GM12878 (cell line): ENCODE measurements at regions not wholly inside any gene's neighbourhood (a gene's known extent, or its start where the extent isn't known, plus 50 kb on each side); places are given as distances from the start of the nearest gene placed in this dataset.

Experiments
- ATAC-seq: fragments of 200-7000 bp; cut with Tn5 transposase; 3 replicates; pipeline ENCODE4 v1.9.1; 2020; ENCODE audit warnings: mild to moderate bottlenecking, moderate library complexity
- BruUV-seq: library from RNA; stranded (reverse); fragments of 400-500 nt; replicated peaks from 2 replicates; lab custom pipeline; 2021; lab: Mats Ljungman, UMichigan
- CTCF ChIA-PET: fragments of 300-600 bp; sonication (Branson Sonifier 250); formaldehyde crosslinking; extraction: SDS; loops from one replicate; lab custom pipeline; 2021; ENCODE audit warnings: inconsistent platforms; lab: Yijun Ruan, JAX
- POLR2A ChIA-PET: fragments of 350-600 bp; formaldehyde crosslinking; extraction: SDS; loops from one replicate; lab custom pipeline; 2021; ENCODE audit warnings: inconsistent platforms; lab: Charles Lee
- RAD21 ChIA-PET: fragments of 300-600 bp; sonication (Branson Sonifier 250); formaldehyde crosslinking; loops from one replicate; lab custom pipeline; 2023; ENCODE audit warnings: antibody characterized with exemption; ENCODE audit not compliant: unreplicated experiment; lab: Charles Lee
- SMC1A ChIA-PET: fragments of 300-600 bp; sonication (Branson Sonifier 250); formaldehyde crosslinking; loops from one replicate; lab custom pipeline; 2023; ENCODE audit not compliant: unreplicated experiment, uncharacterized antibody; lab: Charles Lee
- DNase-seq: peaks from one replicate; pipeline ENCODE4 v3.0.0-alpha.2; 2011; ENCODE audit warnings: low read depth, low spot score
- FAIRE-seq: peaks from 3 replicates; lab custom pipeline; 2011; peaks lifted over from hg19 to GRCh38; lab: Jason Lieb, UNC
- H2AFZ ChIP-seq: 2 replicates; pipeline ENCODE4 v1.6.0; 2011; ENCODE audit warnings: low read depth, low read length, control low read depth; ENCODE audit not compliant: control insufficient read depth
- H3K27ac ChIP-seq: 2 replicates; pipeline ENCODE4 v1.5.1; 2011; ENCODE audit warnings: control low read depth; ENCODE audit not compliant: control insufficient read depth, insufficient read depth
- H3K27me3 ChIP-seq, 2 experiments: replicated peaks in 1 of 2; 2 replicates each; pipeline versions ENCODE4 v1.6.0 to v1.6.1; 2011; ENCODE audit warnings: low read length in 1 of 2; ENCODE audit not compliant: control insufficient read depth in 2 of 2, insufficient read depth in 2 of 2
- H3K36me3 ChIP-seq, 2 experiments: 2 replicates each; pipeline ENCODE4 v1.5.1; 2011; ENCODE audit warnings: low read length in 1 of 2; ENCODE audit not compliant: control insufficient read depth in 2 of 2, insufficient read depth in 2 of 2
- H3K4me1 ChIP-seq: 2 replicates; pipeline ENCODE4 v1.6.1; 2011; ENCODE audit warnings: mild to moderate bottlenecking, low read length, moderate library complexity, mixed read lengths; ENCODE audit not compliant: control insufficient read depth, insufficient read depth
- H3K4me2 ChIP-seq: 2 replicates; pipeline ENCODE4 v1.6.0; 2011; ENCODE audit warnings: control low read depth; ENCODE audit not compliant: control insufficient read depth, insufficient read depth
- H3K4me3 ChIP-seq: fragments of 200-600 bp; sonication (generic); 2 replicates; pipeline ENCODE4 v1.5.1; 2016
- H3K79me2 ChIP-seq: 2 replicates; pipeline ENCODE4 v1.6.0; 2011; ENCODE audit warnings: low read length; ENCODE audit not compliant: control insufficient read depth, insufficient read depth
- H3K9ac ChIP-seq: 2 replicates; pipeline ENCODE4 v1.8.0; 2011; ENCODE audit warnings: low read length, control low read depth, mixed read lengths; ENCODE audit not compliant: control insufficient read depth, insufficient read depth
- H3K9me3 ChIP-seq: replicated peaks from 3 replicates; pipeline ENCODE4 v1.5.1; 2011; ENCODE audit warnings: mild to moderate bottlenecking, low read length; ENCODE audit not compliant: control insufficient read depth, insufficient read depth
- H4K20me1 ChIP-seq: 2 replicates; pipeline ENCODE4 v1.6.0; 2011; ENCODE audit not compliant: control insufficient read depth, insufficient read depth
- CUX1 ChIP-seq: IDR thresholded peaks from 2 replicates; pipeline ENCODE4 v1.6.1; 2012; ENCODE audit warnings: improper control_type of control experiment, low read depth, low read length; ENCODE audit not compliant: insufficient replicate concordance
- MEF2B ChIP-seq: fragments of 450-650 bp; IDR thresholded peaks from 2 replicates; pipeline ENCODE4 v1.6.1; 2018; ENCODE audit warnings: mild to moderate bottlenecking, moderate library complexity; ENCODE audit not compliant: partially characterized antibody, poor library complexity, severe bottlenecking
- MXI1 ChIP-seq: fragments of 150-350 bp; IDR thresholded peaks from 2 replicates; pipeline ENCODE4 v1.6.1; 2011; ENCODE audit warnings: low read depth, mild to moderate bottlenecking, inconsistent platforms, low read length, improper control_type of control experiment
- NR2C2 ChIP-seq: IDR thresholded peaks from 2 replicates; pipeline ENCODE4 v1.6.1; 2011; ENCODE audit warnings: borderline replicate concordance, low read depth; ENCODE audit not compliant: control insufficient read depth, insufficient read length
- NRF1 ChIP-seq: conservative IDR thresholded peaks from 2 replicates; pipeline ENCODE4 v1.6.1; 2011; ENCODE audit warnings: mild to moderate bottlenecking, low read depth, low read length, improper control_type of control experiment
- ZBTB4 ChIP-seq: fragments of 450-650 bp; formaldehyde crosslinking; IDR thresholded peaks from 2 replicates; pipeline ENCODE4 v1.4.0; 2022; ENCODE audit warnings: mild to moderate bottlenecking, moderate library complexity
- WGBS: methylation state at CpG from one replicate; pipeline ENCODE4 v1.1.6; 2016; ENCODE audit warnings: low lambda C conversion rate; ENCODE audit not compliant: insufficient replicate concordance, insufficient coverage; ENCODE audit errors: missing lambda C conversion rate; 5-methylcytosine and 5-hydroxymethylcytosine counted together
- in situ Hi-C: fragments of 300-500 bp; cut with MboI; formaldehyde crosslinking; loops from 9 replicates; pipeline ENCODE4 v1.14.3; 2018; ENCODE audit warnings: mixed read lengths
- intact Hi-C: fragments of 100-400 bp; cut with micrococcal nuclease; formaldehyde crosslinking; loops from one replicate; pipeline ENCODE4 v1.14.2; 2022; ENCODE audit not compliant: unreplicated experiment
- TF ChIP-seq, protein P1 (sequence below): fragments of 450-650 bp; IDR thresholded peaks from 2 replicates; pipeline ENCODE4 v1.6.1; 2017; ENCODE audit warnings: mild to moderate bottlenecking, moderate library complexity
- TF ChIP-seq, protein P2 (sequence below): fragments of 450-650 bp; IDR thresholded peaks from 2 replicates; pipeline ENCODE4 v1.6.1; 2017; ENCODE audit warnings: antibody characterized with exemption, mild to moderate bottlenecking, moderate library complexity

- no TSS peak for BruUV-seq
- CTCF ChIA-PET: no interaction called here
- TF ChIP-seq, protein P1, sequence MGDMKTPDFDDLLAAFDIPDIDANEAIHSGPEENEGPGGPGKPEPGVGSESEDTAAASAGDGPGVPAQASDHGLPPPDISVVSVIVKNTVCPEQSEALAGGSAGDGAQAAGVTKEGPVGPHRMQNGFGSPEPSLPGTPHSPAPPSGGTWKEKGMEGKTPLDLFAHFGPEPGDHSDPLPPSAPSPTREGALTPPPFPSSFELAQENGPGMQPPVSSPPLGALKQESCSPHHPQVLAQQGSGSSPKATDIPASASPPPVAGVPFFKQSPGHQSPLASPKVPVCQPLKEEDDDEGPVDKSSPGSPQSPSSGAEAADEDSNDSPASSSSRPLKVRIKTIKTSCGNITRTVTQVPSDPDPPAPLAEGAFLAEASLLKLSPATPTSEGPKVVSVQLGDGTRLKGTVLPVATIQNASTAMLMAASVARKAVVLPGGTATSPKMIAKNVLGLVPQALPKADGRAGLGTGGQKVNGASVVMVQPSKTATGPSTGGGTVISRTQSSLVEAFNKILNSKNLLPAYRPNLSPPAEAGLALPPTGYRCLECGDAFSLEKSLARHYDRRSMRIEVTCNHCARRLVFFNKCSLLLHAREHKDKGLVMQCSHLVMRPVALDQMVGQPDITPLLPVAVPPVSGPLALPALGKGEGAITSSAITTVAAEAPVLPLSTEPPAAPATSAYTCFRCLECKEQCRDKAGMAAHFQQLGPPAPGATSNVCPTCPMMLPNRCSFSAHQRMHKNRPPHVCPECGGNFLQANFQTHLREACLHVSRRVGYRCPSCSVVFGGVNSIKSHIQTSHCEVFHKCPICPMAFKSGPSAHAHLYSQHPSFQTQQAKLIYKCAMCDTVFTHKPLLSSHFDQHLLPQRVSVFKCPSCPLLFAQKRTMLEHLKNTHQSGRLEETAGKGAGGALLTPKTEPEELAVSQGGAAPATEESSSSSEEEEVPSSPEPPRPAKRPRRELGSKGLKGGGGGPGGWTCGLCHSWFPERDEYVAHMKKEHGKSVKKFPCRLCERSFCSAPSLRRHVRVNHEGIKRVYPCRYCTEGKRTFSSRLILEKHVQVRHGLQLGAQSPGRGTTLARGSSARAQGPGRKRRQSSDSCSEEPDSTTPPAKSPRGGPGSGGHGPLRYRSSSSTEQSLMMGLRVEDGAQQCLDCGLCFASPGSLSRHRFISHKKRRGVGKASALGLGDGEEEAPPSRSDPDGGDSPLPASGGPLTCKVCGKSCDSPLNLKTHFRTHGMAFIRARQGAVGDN: no peak
- TF ChIP-seq MEF2B (no peak), ZBTB4 (CRISPR knock-in tag) (no peak), NRF1 (no peak), NR2C2 (no peak), MXI1 (no peak), CUX1 (no peak)
- TF ChIP-seq, protein P2, sequence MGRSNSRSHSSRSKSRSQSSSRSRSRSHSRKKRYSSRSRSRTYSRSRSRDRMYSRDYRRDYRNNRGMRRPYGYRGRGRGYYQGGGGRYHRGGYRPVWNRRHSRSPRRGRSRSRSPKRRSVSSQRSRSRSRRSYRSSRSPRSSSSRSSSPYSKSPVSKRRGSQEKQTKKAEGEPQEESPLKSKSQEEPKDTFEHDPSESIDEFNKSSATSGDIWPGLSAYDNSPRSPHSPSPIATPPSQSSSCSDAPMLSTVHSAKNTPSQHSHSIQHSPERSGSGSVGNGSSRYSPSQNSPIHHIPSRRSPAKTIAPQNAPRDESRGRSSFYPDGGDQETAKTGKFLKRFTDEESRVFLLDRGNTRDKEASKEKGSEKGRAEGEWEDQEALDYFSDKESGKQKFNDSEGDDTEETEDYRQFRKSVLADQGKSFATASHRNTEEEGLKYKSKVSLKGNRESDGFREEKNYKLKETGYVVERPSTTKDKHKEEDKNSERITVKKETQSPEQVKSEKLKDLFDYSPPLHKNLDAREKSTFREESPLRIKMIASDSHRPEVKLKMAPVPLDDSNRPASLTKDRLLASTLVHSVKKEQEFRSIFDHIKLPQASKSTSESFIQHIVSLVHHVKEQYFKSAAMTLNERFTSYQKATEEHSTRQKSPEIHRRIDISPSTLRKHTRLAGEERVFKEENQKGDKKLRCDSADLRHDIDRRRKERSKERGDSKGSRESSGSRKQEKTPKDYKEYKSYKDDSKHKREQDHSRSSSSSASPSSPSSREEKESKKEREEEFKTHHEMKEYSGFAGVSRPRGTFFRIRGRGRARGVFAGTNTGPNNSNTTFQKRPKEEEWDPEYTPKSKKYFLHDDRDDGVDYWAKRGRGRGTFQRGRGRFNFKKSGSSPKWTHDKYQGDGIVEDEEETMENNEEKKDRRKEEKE: no peak
Measured at GRCh38 chrX:39675162-39675553, 422.6 kb downstream of the BCOR start.

More at GRCh38 chrX:39675162-39675553, 422.6 kb downstream of the BCOR start:
- H3K4me2 ChIP-seq: no peak overlapping the region
- H2AFZ ChIP-seq: no peak overlapping the region
- no peak overlapping the region for H3K4me3 ChIP-seq
- POLR2A ChIA-PET: no interaction called here
- no peak overlapping the region for H3K27ac ChIP-seq
- H3K4me1 ChIP-seq: no peaks in the 10 kb centered on the region
- no peaks in the 10 kb centered on the region; the same call in 1 of the 3 replicates for H3K9me3 ChIP-seq
- 10% methylated on average over 6 of the region's 6 CpGs for WGBS
- H3K36me3 ChIP-seq: no peaks in the 10 kb centered on the region
- no peak for ATAC-seq
- DNase-seq: no peak
- in situ Hi-C loops: no loop called here
- H3K79me2 ChIP-seq: no peaks in the 10 kb centered on the region
- SMC1A ChIA-PET: no interaction called here
- FAIRE-seq: no peak
- RAD21 ChIA-PET: no interaction called here
- intact Hi-C loops: no loop called here
- no peaks in the 10 kb centered on the region for H4K20me1 ChIP-seq
- H3K9ac ChIP-seq: no peak overlapping the region
- no peaks in the 10 kb centered on the region for H3K27me3 ChIP-seq
